IPS DF 4.7 (cell line): ENCODE measurements at regions not wholly inside any gene's neighbourhood (a gene's known extent, or its start where the extent isn't known, plus 50 kb on each side); places are given as distances from the start of the nearest gene placed in this dataset.

Source experiments
- DNase-seq: peaks from one replicate; pipeline ENCODE4 v3.0.0-alpha.2; 2013; ENCODE audit warnings: low spot score; ENCODE audit errors: extremely low read depth

DNA sequence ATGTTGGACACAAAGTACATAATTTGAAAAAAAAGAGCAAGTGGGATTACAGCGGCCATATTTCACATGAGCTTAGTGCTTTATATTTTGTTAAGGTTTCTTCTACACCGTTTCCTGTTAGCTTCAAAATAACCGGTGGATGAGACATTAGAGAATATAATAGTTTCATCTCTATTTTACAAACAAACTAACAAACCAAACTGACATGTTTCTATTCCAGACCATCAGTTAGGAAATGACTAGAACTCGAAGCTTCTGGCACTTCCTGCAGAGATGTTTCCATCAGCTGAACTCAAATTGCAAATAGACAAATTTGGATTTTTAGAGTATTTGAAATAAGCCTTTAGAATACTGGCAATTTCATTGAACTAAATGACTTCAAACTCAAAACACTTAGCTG lies 86.5 kb downstream of the MTRR start:
- DNase-seq, result no peak

DNA sequence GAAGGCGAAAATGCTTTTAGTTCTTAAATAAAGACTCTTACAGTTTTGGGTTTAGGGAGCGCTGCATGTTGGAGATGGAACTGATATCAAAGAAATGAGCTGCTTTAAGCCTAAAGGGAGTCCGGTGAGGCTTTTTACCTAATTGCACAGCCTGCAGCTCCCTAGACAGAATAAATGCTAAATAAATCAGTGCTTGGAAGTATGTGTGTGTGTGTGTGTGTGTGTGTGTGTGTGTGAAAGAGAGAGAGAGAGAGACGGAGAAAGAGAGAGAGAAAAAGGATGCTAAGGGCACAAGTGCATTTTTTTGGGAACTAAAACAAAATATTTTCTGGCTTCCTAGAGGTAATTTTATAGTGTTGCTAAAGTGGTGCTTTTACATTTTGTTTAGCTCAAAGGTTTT lies 88.4 kb downstream of the MTRR start:
- DNase-seq, result no peak

- no peak for DNase-seq
Observed at GRCh38 chr5:7960142-7960541, 91.2 kb downstream of the MTRR start.

- DNase-seq, result no peak
Observed at GRCh38 chr5:7961540-7961939, 92.6 kb downstream of the MTRR start.

- DNase-seq, result no peak
Observed at GRCh38 chr5:7970816-7971215, 101.9 kb downstream of the MTRR start.

- no peak for DNase-seq
Observed at GRCh38 chr5:7976411-7977190, 107.7 kb downstream of the MTRR start.

DNA sequence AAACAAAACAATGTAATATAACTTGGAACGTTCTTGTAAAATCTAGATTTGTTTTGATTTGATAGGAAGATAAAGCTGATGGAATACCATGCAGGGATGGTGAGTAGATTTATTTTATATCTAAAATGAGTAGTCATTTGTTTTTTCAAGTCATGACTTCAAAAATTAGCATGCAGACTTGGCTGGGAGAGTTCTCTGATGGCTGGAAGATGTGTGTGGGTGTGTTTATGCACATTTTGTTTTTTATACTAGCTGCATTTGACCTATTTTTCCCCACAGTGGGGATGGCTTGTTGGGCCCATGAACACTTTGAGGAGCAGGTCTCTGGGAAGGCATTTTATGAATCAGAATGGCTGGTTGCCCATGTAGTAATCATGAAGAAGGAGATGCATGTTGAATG lies 109.2 kb downstream of the MTRR start:
- DNase-seq, result no peak

GRCh38 chr5:7978991-7979390 lies 110.0 kb downstream of the MTRR start:
- DNase-seq, result no peak

GRCh38 chr5:7980881-7981280 lies 111.9 kb downstream of the MTRR start:
- DNase-seq, result no peak

DNA sequence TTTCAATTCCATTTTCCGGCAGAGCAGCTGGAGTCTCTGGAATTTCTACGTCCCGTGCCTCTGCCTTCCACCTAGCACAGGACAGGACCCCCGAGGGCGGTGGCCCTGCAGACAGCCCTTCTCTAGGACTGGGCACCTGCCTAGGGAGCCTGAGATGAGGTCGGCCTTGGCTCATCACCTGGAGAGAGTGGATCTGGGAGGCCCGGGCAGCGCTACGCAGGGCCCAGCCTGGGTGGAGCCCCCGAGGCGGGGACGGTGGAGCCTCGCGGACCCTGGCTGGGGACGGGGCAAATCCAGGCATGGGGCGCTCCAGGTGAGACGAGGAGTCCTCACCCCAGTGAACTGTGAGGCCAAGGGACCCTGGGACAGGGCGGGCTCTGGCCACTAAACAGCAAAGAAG lies 114.5 kb downstream of the MTRR start:
- DNase-seq, result no peak

- peak; percentile 41 for DNase-seq
Observed at GRCh38 chr5:7991125-7991821, 122.3 kb downstream of the MTRR start.

DNA sequence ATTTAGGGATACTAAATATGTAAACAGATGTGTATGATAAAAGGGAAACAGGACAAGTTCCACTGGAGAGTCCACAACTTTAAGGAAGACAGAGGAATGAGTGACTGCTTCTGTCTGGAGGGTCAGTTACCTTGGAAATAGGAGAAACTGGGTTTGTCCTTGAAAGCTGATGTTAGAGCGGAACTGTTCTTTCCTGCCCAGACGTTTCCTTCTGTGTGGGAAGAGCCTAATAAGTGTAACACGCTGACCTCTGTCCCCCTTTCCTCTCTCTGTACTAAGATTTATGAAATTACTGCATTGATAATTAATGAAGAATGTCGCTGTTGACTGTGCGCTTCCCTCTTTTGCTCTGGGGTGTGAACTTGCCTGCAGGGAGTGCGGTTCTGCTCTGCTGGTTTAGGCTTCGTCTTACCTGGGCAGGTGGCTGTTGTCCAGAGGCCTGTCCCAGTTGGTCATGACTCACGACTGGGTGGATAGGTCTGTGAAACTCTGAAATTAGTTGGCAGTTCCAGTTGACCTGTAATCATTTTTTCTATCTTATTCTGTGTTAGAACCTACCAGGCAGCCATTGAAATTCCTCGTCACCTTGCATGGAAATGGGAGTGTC lies 126.8 kb downstream of the MTRR start:
- no peak for DNase-seq

DNA sequence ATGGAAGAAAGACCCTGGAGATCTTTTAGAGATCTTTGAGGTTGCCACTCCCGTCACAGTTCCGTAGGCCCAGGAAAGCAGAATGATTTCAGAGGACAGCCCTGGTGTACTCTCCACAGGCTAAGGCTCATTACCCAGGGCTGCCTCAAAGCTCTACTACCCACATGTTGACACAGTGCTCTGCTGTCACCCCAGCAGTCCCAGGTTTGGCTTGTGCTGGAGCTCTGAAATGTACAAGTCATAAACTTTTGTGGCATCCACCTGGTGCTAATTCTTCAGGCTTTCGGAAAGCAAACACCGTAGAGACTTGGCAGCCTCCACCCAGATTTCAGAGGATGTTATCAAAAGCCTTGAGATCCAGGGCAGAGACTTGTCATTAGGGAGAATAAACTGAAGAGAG lies 136.5 kb downstream of the MTRR start:
- DNase-seq, result no peak

- no peak for DNase-seq
Observed at GRCh38 chr5:8012131-8012977, 143.4 kb downstream of the MTRR start.

- DNase-seq, result no peak
Observed at GRCh38 chr5:8013948-8014710, 145.2 kb downstream of the MTRR start.

DNA sequence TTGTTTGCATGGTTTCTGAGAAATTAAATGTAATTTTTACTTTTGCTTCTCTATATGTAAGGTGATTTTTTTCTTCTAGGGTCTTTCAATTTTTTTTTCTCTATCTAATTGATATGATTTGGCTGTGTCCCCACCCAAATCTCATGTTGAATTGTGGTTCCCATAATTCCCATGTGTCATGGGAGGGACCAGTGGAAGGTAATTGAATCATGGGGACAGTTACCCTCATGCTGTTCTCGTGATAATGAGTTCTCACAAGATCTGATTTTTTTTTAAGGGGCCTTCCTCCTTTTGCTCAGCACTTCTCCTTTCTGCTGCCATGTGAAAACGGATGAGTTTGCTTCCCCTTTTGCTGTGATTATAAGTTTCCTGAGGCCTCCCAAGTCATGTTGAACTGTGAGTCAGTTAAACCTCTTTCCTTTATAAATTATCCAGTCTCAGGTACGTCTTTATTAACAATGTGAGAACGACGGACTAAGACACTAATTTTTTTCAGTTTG lies 150.8 kb downstream of the MTRR start:
- no peak for DNase-seq

- DNase-seq, result no peak
Observed at GRCh38 chr5:8020861-8021514, 152.0 kb downstream of the MTRR start.

- DNase-seq, result no peak
Observed at GRCh38 chr5:8028243-8028642, 159.3 kb downstream of the MTRR start.

DNA sequence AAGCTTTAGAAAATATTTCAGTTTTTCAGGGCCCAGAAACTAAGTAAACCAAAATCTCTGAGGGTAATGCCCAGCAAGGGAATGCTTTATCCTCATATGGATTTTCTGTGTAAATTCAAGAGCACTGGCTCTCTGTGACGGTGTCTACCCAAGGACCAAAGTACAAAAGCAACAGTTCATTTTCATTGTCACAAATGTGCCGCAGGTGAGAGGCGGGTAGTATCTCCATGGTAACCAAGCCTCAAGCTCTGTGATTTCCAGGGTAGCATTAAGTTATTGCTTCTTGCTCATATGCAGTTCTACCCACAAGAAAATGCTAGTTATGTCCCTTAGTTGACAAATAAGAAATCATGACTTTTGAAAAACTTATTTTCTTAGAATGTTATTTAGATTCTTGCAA lies 164.3 kb downstream of the MTRR start:
- DNase-seq, result no peak

DNA sequence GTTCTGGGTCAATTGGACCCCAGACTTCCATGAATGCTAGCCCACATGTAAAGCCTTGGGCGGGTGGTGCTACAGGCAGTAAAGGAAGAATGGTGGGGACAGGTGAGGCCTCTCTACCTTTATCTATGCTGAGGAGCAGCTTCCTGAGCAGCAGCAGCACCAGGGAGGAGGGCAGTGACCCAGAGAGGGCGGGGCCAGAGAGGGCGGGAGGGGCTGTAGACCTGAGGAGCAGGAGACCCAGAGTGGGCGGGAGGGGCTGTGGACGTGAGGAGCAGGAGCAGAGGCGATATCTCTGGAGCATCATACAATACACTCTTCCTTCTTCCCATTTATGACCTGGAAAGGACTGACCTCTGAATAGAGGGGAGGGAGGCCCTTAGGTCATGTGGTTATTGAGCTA lies 165.9 kb downstream of the MTRR start:
- no peak for DNase-seq
